COR-L47 (cell line): ENCODE measurements at regions not wholly inside any gene's neighbourhood (a gene's known extent, or its start where the extent isn't known, plus 50 kb on each side); places are given as distances from the start of the nearest gene placed in this dataset.

Experiments
- DNase-seq: peaks from one replicate; lab custom pipeline; 2025; lab: John Stamatoyannopoulos, UW

GRCh38 chr5:174596429-174596828 is 128.0 kb upstream of the MSX2 start:
- DNase-seq = no peak

- DNase-seq = no peak
These were observed 124.4 kb upstream of the MSX2 start for GRCh38 chr5:174599992-174600391.

- no peak for DNase-seq
These were observed 122.4 kb upstream of the MSX2 start for GRCh38 chr5:174601946-174602345.

GRCh38 chr5:174606153-174606552 is 118.2 kb upstream of the MSX2 start:
- DNase-seq = no peak

DNA sequence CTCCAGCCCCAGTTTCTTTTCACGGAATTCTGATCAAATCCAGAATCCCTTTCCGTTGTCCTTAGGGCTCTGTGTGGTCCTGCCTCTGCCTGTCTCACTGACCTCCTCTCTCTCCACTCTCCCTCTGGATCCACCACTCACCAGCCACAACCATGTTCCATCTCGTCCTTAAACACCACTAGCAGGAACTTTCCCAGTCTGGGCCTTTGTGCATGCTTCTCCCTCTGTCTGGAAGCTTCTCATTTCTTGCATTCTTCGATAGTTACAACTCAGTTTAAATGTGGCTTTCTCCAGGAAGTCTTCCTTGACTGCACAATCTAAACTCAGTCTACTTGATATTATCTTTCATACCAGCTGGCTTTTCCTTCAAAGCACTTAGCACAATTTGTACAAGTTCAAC is 117.7 kb upstream of the MSX2 start:
- no peak for DNase-seq

- DNase-seq = no peak
These were observed 117.2 kb upstream of the MSX2 start for GRCh38 chr5:174607205-174607604.

GRCh38 chr5:174607916-174608315 is 116.5 kb upstream of the MSX2 start:
- no peak for DNase-seq

DNA sequence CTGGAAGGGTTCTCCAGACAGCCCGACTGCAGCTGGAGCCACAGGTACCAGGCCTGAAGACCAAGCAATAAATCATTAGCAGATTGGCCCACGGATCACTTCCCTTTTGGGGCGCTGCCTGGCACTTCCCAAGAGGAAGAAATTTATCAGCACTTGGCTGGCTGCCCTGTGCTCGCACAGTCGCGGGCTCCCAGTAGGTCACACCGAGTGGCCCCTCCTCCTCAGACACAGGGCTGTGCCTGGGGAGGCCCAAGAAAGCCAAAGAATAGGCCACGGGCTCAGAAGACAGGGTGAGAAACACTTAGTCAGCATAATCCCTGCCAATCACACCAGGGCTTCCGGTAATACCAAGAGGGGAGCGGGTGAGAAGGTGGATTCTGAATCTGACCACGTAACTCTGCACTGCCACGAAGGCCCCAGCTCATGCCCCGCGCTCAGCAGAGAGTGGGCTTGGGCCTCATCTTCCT is 115.7 kb upstream of the MSX2 start:
- DNase-seq = peak; percentile 59

- no peak for DNase-seq
These were observed 115.3 kb upstream of the MSX2 start for GRCh38 chr5:174609116-174609515.

DNA sequence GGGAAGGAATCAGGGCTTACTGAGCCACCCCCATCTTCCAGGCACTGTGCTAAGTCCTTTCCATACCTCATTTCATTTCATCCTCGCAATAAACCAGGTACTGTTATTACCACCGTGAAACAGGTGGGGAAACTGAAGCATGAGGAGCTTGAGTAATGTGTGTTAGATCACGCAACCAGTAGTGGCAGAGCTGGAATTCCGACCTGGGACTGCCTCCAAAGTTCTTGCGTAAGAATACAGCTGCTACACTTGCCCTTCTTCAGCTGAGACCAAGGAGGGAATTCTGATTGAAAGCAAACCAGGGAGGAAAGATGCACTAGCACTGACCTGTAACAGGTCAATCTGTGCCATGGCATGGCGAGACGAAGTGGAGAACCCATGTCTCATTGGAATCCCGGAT is 113.4 kb upstream of the MSX2 start:
- no peak for DNase-seq

DNA sequence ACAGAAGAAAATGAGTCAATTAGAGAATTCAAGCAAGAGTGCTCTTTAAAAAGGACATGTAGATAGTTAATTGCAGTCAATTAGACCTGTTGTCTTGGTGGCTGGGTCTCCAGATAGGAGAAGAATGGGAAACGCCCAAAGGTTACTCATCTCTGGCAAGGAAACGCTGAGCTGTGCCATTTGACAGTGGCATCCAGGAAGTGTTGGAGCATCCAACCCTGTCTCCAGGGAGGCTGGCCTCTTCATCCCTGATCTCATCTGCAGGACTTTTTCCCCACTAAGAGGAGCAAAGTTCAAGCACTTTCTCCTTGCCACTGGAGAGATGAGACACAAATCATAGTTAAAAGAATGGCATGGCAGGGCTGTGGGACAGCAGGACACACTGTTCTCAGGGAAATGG is 111.7 kb upstream of the MSX2 start:
- DNase-seq = peak; percentile 88

DNA sequence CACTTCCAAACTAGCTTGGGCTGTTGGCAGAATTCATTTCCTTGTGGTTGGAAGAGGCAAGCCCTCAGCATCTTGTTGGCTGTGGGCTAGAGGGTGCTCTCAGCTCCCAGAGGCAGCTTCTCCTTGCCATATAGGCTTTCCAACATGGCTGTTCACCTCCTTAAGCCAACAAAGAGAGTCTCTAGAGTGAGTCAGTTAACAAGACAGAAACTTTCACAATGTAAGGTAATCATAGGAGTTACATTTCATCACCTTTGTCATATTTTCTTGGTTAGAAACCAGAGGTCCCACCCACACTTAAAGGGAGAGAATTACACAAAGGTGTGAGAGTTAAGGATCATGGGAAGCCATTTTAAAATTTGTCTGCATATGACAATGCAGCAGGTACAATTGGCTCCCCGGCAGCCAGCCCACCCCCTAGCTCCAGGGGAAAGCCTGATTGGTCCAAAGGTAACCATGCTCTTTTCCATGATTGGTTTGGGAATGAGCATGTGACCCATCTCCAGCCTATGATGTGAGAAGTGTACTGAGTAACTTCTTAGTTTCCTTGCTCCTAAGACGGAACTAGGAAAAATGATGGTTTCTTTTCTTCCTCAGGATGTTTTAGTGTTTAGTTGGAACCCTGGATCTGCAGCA is 109.8 kb upstream of the MSX2 start:
- no peak for DNase-seq

GRCh38 chr5:174616036-174616435 is 108.3 kb upstream of the MSX2 start:
- DNase-seq = no peak

- no peak for DNase-seq
These were observed 107.1 kb upstream of the MSX2 start for GRCh38 chr5:174617285-174617684.

DNA sequence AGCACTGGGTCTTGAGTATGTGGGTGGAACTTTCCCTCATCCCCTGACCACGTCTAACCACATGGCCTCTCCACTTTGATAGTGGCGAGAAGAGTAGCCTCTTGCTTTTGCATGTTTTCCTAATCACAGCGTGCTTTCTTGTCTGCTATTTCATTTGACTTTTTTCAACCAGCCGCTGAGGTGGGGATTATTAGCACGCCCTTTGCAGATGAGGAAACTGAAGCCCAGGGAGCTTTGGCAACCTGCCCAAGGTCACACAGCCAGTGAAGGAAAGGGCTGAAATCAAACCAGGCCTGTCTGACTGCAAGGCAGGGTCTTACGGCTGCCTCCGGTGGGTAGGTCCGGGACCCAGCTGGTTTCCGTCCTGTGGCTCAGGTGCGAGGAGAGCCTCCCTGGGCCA is 106.5 kb upstream of the MSX2 start:
- no peak for DNase-seq

DNA sequence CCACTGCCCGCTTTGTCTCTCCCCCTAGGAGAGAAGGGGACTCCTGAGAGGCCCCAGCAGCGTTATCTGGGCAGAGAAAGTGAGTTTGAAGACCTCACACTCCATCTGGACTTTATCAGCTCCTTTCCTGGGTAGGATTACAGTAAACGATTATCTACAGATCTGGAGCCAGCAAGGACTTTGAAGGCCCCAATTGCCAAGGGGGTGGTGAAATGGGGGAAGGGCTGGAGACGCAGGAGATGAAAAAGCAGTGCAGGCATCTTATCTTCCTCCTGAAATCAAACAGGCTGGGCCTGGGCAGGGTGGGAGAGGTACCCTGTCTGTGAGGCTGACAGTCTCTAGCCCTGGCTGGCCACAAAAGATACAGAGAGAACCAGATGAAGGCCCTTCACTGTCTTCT is 105.8 kb upstream of the MSX2 start:
- DNase-seq = no peak

- DNase-seq = no peak
These were observed 102.3 kb upstream of the MSX2 start for GRCh38 chr5:174622067-174622466.

GRCh38 chr5:174623018-174623417 is 101.4 kb upstream of the MSX2 start:
- no peak for DNase-seq

- DNase-seq = peak; percentile 67
These were observed 100.9 kb upstream of the MSX2 start for GRCh38 chr5:174623433-174624019.

DNA sequence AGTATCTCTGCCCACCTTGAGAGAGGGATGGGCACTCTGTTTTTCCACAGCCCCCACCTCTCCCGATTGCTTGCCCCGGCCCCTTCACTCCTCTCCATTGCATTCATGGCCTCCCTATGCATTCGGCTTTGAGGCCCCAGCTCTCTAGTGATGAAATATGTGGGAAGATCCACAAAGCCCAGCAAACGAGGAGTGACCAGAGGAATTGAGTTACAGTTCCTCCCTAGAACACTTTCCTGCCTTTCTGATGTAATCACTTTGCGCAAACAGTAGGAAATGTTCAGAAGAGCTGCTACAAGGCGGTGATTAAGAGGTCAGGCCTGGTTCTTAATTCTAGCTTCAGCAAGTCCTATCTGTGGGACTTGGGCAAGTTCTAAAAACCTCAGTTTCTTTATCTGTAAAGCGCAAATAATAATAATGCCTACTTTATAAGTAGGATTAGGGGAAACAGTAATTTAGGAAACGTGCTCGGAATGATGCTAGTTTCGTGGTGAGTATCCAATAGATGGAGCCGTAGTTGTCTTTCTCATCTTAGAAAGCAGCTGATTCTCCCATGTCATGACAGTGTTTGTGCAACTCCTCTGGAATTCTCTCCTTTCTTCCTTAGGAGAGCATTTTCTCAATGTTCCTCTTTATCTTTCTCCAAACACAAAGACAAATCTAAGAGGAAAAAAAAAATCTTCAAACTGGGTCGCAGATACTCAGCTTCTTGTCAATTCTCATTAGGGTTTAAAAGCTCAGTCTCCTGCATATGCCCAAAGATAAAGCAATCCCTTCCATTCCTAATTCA is 99.5 kb upstream of the MSX2 start:
- no peak for DNase-seq

DNA sequence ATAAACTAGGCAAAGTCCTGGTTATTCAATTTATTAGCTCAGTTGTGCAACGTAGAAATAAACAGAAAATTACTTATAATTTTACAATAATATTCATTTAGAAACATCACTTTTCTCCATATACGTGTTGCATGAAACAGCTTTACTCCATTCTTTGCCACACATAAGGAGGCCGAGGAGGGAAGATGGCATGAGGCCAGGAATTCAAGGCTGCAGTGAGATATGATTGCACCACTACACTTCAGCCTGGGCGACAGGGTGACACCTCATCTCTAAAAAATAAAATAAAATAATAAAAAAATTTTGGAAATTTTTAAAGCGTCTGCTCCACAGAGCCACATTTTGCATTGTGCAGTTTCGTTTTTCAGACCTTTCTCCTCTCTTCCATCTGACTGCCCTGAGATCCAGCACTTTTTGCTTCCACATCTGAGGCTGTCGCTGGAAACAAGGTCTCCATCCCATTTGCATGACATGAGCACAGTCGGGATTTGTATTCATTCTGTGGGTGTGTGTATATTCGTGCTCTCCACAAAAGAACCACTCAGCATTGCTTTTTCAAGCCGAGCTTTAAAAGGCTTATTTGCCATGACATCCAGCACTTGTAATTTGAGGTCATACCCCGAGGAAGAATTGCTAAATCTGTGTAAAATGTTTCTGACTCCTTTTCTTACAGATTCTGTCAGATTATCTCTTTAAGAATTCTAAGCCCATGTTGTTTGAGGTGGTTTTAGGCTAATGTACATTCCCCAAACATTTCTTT is 98.6 kb upstream of the MSX2 start:
- DNase-seq = no peak

GRCh38 chr5:174626369-174626920 is 97.9 kb upstream of the MSX2 start:
- no peak for DNase-seq
